Activated B cell treated with CpG ODN at 0.5 μM for 24 hours (primary cell): ENCODE measurements at regions not wholly inside any gene's neighbourhood (a gene's known extent, or its start where the extent isn't known, plus 50 kb on each side); places are given as distances from the start of the nearest gene placed in this dataset.

Source experiments
- ATAC-seq: fragments of 200-7000 bp; cut with Tn5 transposase; one replicate; pipeline ENCODE4 v1.10.0; 2021; ENCODE audit warnings: low read depth, mild to moderate bottlenecking, moderate library complexity
- CTCF ChIA-PET: fragments of 350-600 bp; sonication (Branson Sonifier 250); formaldehyde crosslinking; loops from one replicate; lab custom pipeline; 2021; ENCODE audit warnings: antibody characterized with exemption; lab: Charles Lee
- POLR2A ChIA-PET: fragments of 350-600 bp; sonication (Branson Sonifier 250); formaldehyde crosslinking; loops from one replicate; lab custom pipeline; 2021; ENCODE audit warnings: antibody characterized with exemption; lab: Charles Lee
- DNase-seq: peaks from one replicate; pipeline ENCODE4 v3.0.0; 2022
- H3K27ac Mint-ChIP-seq: one replicate; pipeline ENCODE4 v1.8.0; 2020; ENCODE audit warnings: mixed read lengths
- H3K27me3 Mint-ChIP-seq: one replicate; pipeline ENCODE4 v1.8.0; 2021; ENCODE audit warnings: mixed read lengths
- H3K36me3 Mint-ChIP-seq: one replicate; pipeline ENCODE4 v1.8.0; 2021; ENCODE audit warnings: low read depth, mixed read lengths
- H3K4me1 Mint-ChIP-seq: one replicate; pipeline ENCODE4 v1.8.0; 2021; ENCODE audit warnings: mixed read lengths
- H3K4me3 Mint-ChIP-seq: one replicate; pipeline ENCODE4 v1.8.0; 2020; ENCODE audit warnings: mild to moderate bottlenecking, mixed read lengths
- H3K9me3 Mint-ChIP-seq: one replicate; pipeline ENCODE4 v1.8.0; 2020; ENCODE audit warnings: mixed read lengths
- intact Hi-C: fragments of 100-400 bp; cut with micrococcal nuclease; formaldehyde crosslinking; loops from one replicate; pipeline ENCODE4 v1.15.1; 2024
- TF ChIP-seq, protein P1 (sequence below): fragments of 200-600 bp; IDR thresholded peaks from one replicate; pipeline ENCODE4 v1.8.0; 2022; ENCODE audit warnings: antibody characterized with exemption, mild to moderate bottlenecking

DNA sequence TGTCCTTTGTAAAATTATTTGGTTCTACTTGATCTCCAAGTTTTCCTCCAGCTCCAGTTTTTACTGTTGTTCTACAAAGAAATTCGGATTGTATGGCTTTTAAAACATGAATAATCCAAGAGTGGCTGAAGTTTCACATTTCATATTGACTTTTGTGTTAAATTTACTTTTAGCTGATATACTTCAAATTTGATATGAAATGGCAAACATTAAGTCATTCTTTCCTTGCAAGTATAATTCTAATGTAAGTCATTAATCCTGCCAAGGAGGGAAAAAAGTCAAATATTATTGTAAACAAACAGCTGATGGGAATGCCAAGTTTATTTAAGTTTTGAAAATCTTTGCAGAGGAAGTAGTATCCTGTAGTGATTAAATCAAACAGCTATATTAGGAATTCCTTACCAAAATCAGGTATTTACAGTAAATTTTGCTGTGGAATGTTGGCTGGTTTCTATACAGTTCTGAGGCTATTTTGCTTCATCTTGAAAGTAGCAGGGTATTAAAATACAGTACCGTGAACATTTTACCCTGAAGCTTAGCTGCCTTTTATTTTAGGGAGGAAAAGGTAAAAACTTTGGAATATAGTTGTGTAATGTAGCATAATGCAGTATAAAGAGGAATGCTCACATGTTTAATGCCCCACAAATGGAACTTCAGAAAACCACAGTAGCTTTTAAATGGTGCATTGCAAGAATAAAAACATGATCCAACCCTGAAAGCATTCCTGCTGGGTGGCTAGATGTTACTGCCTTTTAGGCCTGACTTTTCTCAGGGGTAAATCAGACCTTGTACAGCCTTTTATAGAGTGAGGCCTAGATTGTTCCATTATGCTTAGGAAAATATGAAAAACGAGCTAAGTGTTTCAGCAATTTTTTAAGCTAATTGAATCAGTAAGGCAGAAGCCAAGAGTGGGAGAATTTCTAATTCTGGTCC, 62.7 kb upstream of the NT5C1B start:
- ChIA-PET POLR2A (interaction anchor here (0.6 kb wide), 1 partner anchor 783 kb away, joined by 3 read pairs; no protein-coding TSS in a partner anchor), CTCF (no interaction called here)
- no peak overlapping the region for H3K4me3 Mint-ChIP-seq
- no peaks in the 10 kb centered on the region for H3K4me1 Mint-ChIP-seq
- no peaks in the 10 kb centered on the region for H3K9me3 Mint-ChIP-seq
- intact Hi-C loops: no loop called here
- H3K27ac Mint-ChIP-seq: no peak overlapping the region
- no peak for DNase-seq
- no peak for ATAC-seq
- H3K36me3 Mint-ChIP-seq: no peaks in the 10 kb centered on the region
- TF ChIP-seq, protein P1, sequence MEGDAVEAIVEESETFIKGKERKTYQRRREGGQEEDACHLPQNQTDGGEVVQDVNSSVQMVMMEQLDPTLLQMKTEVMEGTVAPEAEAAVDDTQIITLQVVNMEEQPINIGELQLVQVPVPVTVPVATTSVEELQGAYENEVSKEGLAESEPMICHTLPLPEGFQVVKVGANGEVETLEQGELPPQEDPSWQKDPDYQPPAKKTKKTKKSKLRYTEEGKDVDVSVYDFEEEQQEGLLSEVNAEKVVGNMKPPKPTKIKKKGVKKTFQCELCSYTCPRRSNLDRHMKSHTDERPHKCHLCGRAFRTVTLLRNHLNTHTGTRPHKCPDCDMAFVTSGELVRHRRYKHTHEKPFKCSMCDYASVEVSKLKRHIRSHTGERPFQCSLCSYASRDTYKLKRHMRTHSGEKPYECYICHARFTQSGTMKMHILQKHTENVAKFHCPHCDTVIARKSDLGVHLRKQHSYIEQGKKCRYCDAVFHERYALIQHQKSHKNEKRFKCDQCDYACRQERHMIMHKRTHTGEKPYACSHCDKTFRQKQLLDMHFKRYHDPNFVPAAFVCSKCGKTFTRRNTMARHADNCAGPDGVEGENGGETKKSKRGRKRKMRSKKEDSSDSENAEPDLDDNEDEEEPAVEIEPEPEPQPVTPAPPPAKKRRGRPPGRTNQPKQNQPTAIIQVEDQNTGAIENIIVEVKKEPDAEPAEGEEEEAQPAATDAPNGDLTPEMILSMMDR: no peak
- H3K27me3 Mint-ChIP-seq: no peaks in the 10 kb centered on the region

DNA sequence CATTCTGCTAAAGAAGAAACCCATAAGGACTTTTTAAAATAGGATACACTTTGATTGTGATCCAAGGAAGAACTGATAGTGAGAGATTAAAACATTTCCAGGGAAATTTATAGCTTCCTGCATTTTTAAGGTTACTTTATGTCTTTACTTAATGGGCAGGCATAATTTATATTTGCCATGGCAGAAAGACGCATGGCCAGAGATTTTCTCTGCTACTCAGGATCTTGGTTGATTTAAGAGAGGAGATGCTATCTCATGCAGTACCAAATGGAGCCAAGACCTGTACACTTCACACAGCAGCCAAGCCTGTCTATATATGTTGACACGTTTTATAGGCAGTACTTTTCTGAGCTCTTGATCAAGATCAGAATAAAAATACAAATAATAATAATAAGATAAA, 60.9 kb upstream of the NT5C1B start:
- no peak overlapping the region for H3K27ac Mint-ChIP-seq
- intact Hi-C loops: no loop called here
- TF ChIP-seq, protein P1: no peak
- ChIA-PET POLR2A (no interaction called here), CTCF (no interaction called here)
- peaks cover 5% of the 10 kb centered on the region for H3K36me3 Mint-ChIP-seq
- DNase-seq: no peak
- H3K9me3 Mint-ChIP-seq: peaks cover 4% of the 10 kb centered on the region
- no peaks in the 10 kb centered on the region for H3K27me3 Mint-ChIP-seq
- no peak overlapping the region for H3K4me3 Mint-ChIP-seq
- no peaks in the 10 kb centered on the region for H3K4me1 Mint-ChIP-seq
- ATAC-seq: no peak

DNA sequence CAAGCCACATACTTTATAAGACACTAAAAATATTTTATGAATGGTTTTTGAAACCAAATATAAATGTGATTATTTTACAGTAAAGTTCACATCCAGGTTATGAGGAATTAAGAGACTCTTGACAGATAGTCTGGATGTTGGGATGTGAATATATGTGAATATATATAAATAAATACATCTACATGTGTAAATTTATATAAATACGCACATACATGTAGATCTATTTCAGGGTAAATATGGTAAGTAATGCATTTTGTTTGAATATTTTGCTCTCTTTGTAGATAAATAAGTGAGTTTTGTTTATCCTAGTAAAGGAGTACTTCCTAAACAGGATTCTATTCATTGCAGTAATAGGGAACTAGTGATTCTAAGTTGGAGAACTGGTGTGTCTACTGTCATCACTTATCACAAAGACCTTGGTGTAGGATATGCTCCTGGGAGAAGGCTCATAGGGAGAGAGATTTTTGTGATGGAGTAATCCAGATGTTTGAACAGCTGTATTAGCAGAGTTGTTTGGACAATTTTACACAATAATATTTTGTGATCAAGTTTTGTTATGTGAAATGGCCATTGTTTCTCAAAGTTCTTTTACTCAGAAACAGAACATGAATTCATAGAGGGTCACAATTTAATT, 60.2 kb upstream of the NT5C1B start:
- intact Hi-C loops: no loop called here
- peaks cover 7% of the 10 kb centered on the region for H3K36me3 Mint-ChIP-seq
- peaks cover 5% of the 10 kb centered on the region for H3K9me3 Mint-ChIP-seq
- H3K4me3 Mint-ChIP-seq: no peak overlapping the region
- DNase-seq (no peak), ATAC-seq (no peak)
- no peak overlapping the region for H3K27ac Mint-ChIP-seq
- TF ChIP-seq, protein P1: no peak
- H3K27me3 Mint-ChIP-seq: no peaks in the 10 kb centered on the region
- ChIA-PET POLR2A (no interaction called here), CTCF (no interaction called here)
- H3K4me1 Mint-ChIP-seq: no peaks in the 10 kb centered on the region

DNA sequence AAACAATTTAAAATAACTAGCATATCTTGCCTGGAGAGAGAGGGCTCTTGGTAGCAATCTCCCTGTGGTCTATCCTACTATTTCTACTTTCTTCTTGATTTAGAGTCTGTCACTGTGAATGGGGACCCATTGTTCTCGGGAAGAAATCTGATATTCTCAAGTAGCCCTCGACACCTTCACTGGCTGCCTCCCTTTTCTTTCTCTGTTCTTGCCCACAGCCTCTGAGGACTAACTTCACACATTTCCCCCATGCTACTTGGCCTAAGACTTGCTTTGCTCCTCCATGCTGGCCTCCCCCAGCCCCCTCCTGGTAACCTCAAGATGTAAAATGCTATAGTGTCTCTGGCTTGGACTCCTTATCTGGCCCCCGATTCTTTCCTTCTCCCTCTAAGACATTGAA, 58.8 kb upstream of the NT5C1B start:
- no peak for DNase-seq
- Mint-ChIP-seq H3K9me3 (peaks cover 5% of the 10 kb centered on the region), H3K27me3 (no peaks in the 10 kb centered on the region), H3K4me3 (no peak overlapping the region), H3K27ac (no peak overlapping the region), H3K4me1 (no peaks in the 10 kb centered on the region), H3K36me3 (peaks cover 10% of the 10 kb centered on the region)
- POLR2A ChIA-PET: no interaction called here
- CTCF ChIA-PET: no interaction called here
- TF ChIP-seq, protein P1: no peak
- intact Hi-C loops: no loop called here
- no peak for ATAC-seq

DNA sequence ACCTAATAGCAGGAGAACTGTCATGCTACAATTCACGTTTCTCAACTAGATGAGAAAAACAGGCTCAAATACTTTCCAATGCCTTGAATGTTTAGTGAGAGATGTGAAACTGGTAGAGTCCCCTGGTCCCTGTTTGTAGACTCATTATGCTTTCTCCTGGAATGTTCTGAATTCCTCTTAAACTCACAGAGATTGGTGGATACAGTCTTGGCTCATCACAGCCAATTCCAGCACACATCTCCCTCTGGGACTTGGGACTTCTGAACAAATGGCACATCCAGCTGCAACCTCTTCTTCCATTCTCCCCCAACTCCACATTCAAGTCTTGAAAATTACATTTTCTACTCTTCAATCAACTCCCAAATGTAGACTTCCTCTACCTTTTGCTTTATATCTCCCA, 58.4 kb upstream of the NT5C1B start:
- intact Hi-C loops: no loop called here

More for the DNA sequence above, 58.4 kb upstream of the NT5C1B start:
- Mint-ChIP-seq H3K27me3 (no peaks in the 10 kb centered on the region), H3K9me3 (peaks cover 5% of the 10 kb centered on the region), H3K4me3 (no peak overlapping the region), H3K36me3 (peaks cover 10% of the 10 kb centered on the region), H3K27ac (no peak overlapping the region), H3K4me1 (no peaks in the 10 kb centered on the region)
- DNase-seq (no peak), ATAC-seq (no peak)
- POLR2A ChIA-PET: no interaction called here
- TF ChIP-seq, protein P1: no peak
- CTCF ChIA-PET: no interaction called here
